ENCODE measurements at regions not wholly inside any gene's neighbourhood (a gene's known extent, or its start where the extent isn't known, plus 50 kb on each side); places are given as distances from the start of the nearest gene placed in this dataset.

- DNase-seq (ENCODE audit: low read depth in 4 of 4, low spot score in 3 of 4): no peak
Measured at GRCh38 chr12:94092516-94093241, 55.7 kb upstream of the PLXNC1 start.

GRCh38 chr12:94094700-94095099 is 53.7 kb upstream of the PLXNC1 start:
- DNase-seq (ENCODE audit: low read depth in 4 of 4, low spot score in 3 of 4): no peak

GRCh38 chr12:94095618-94096017 is 52.8 kb upstream of the PLXNC1 start:
- DNase-seq (ENCODE audit: low read depth in 4 of 4, low spot score in 3 of 4): no peak

- no peak for DNase-seq (ENCODE audit: low read depth in 4 of 4, low spot score in 3 of 4)
Measured at GRCh38 chr12:94098466-94098865, 49.9 kb upstream of the PLXNC1 start.
